ENCODE measurements at regions not wholly inside any gene's neighbourhood (a gene's known extent, or its start where the extent isn't known, plus 50 kb on each side); places are given as distances from the start of the nearest gene placed in this dataset.

DNA sequence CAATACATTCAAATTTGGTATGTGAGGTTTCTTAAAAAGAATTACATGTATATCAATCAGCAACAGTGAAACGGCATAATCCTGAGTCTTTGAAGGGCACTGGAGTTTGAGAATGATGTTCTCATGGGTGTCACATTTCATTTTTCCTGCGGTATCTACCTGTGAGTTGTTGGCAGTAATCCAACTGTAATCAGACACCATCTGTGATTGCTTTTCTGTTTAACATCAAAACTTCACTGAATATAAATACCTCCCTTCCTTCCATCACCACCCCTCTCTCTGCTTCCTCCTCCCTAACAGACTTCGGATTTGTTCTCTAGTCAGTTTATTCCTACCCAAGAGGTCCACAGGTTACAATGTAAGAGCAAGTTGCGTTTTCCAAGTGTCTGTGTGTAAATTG, 275.2 kb upstream of the PCSK5 start:
- TF ChIP-seq CTCF (IDR thresholded peaks at IDR 0.05; ENCODE audit: low read depth, low read length) (no peak), EZH2phosphoT487 (IDR thresholded peaks at IDR 0.05; ENCODE audit: low read depth) (no peak)

Data from OCI-LY3 (cell line).